ENCODE measurements at regions not wholly inside any gene's neighbourhood (a gene's known extent, or its start where the extent isn't known, plus 50 kb on each side); places are given as distances from the start of the nearest gene placed in this dataset.
"Not testable (repeated sequence)": the region's sequence is repeated elsewhere in the genome, so short reads cannot be mapped to it uniquely, and the experiment has no call there.

DNA sequence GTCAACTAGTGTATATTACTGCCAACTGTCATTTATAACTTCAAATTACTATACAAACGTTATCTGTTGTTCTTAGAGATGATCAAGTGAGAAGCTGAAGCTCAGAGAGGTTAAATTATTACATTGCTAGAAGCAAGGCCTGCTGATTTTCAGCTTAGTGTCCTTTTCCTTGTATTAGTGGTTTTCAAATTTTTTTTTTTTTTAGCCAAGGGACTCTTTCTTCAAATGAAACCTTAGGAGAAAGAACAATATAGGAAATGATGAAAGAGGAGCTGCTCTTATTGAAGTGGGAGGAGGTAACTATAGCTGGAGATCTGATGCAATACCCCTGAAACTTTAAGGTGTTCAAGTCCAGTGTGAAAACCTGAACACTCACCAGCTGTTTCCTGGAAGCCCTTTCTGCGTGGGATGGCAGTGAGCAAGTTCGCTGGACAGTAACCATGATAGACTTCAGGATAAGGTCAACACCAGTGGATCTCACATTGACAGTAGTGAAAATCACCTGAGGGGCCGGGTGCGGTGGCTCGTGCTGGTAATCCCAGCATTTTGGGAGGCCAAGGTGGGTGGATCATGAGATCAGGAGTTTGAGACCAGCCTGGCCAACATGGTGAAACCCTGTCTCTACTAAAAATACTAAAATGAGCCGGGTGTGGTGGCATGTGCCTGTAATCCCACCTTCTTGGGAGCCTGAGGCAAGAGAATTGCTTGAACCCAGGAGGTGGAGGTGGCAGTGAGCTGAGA is 376.2 kb downstream of the EDEM1 start:
- no peak for DNase-seq

DNA sequence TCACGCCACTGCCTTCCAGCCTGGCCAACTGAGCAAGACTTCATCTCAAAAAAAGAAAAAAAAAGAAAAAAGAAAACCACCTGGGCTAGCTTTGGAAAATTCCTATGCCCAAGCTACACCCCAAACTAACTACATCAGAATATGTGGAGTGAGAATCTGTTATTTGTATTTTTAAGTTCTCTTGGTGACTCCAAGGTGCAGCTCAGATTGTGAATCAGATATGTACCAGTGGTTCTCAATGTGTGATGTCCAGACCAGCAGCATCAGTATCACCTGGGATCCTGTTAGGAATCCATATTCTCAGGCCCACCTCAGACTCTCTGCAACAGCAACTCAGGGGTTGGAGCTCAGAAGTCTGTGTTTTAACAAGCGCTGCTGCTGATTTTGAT is 376.8 kb downstream of the EDEM1 start:
- no peak for DNase-seq

DNA sequence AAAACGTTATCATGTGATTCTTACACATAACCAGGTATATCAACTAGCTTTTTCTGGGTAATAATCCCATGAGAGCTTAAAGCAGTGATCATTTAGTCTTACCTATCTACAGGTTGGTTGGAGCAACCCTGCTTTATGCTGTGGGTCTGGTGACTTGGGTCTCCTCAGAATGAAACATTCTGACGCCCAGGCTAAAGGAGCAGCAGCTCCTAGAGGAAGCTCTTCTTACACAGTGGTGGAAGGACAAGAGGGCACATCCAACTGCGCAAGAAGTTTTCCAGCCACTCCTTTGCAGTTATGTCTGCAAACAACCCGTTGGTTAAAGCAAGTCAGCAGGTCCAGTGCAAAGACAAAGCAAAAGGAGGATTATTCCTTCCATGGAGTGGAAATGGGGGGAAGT is 377.5 kb downstream of the EDEM1 start:
- DNase-seq = no peak

DNA sequence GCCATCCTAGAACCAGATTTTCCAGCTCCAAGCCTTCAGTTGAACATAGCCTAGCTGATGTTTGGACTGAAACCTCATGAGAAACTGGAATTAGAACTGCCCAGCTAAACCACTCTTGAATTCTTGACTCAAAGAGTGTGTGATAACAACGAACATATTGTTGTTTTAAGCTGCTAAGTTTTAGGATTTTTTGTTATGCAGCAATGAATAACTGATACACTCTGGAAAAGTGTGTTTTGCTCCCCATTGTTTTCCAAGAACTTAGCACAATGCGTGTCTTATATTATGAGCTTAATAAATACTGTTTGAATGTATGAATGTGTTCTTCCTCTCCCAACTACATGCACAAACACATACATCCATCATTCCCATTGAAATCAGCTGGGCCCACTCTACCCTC is 379.6 kb downstream of the EDEM1 start:
- no peak for DNase-seq

DNA sequence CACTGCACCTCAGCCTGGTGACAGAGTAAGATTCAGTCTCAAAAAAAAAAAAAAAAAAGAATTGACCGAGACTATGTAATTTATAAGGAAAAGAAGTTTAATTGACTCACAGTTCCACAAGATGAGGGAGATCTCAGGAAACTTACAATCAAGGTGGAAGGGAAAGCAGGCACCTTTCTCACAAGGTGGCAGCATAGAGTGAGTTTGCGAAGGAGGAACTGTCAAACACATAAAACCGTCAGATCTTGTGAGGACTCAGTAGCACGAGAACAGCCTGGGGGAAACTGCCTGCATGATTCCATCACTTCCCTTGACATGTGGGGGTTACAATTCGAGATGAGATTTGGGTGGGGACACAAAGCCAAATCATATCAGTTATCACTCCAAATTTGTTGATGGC is 380.9 kb downstream of the EDEM1 start:
- no peak for DNase-seq

DNA sequence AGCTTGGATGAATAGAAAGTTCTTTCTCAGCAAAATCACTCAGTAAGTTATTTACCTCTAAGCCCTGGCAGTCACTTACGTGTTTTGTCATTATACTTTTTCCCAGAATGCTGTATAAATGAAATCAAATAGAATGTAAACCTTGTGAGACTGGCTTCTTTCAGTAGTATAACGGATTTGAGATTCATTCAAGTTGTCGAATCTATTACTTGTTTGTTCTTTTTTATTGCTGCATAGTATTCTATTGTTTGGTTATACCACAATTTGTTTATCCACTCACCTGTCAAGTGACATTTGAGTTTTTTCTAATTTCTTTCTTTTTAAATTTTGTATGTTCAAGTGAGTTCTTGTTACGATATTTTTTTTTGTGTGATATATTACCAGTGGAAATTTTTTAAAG is 381.6 kb downstream of the EDEM1 start:
- DNase-seq = no peak

DNA sequence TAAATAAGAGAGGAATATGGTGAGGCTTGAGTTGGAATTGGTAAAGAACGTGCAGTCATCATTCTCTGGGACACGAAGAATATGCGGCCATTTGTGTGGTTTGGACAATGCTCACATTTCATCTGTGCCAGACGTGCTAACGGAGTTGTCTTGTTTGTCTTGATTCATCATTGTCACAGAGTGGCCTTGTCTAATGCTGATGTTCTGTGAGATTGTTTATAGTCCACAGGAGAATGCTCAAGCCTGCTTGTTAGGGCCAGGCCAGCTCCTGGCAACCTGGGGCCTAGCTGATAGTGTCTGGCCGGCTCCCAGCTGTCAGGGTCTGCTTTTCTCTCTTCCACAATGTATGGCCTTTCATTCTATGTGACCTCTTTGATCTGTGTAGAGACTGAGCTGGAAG is 384.7 kb downstream of the EDEM1 start:
- no peak for DNase-seq

DNA sequence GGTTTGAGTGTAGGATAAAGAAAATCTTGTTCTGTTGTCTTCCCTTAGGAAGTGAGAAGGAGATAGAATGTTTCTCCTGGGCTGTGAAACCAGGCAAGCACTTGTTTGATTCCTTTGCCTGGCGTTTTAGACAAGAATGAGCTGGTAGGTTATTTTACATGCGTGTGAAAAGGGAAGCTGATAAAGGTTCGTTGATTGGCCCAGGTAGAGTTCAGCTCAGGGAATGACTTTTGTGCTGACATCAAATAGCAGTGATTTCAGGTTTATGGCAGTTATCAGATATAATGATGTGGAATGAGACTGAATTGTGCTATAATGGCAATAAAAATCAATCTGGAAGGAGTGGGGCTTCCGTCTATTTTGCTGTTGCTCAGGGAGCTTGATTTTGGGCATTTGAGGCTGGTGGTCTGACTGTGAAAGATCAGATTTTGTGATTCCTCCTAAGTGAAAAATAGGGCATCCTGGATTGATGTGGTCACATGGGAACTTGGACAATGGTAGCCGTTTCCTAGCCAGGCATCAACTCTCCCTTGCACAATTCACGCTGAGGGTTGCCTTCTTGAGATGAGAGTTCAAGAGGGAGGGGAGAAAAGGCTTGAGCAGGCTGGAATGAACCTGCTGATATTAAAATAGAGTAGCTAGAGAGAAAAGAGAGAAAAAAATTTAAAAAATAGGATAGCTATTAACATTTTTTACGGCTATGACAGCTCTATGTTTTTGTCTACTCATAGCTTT is 388.9 kb downstream of the EDEM1 start:
- DNase-seq = no peak

DNA sequence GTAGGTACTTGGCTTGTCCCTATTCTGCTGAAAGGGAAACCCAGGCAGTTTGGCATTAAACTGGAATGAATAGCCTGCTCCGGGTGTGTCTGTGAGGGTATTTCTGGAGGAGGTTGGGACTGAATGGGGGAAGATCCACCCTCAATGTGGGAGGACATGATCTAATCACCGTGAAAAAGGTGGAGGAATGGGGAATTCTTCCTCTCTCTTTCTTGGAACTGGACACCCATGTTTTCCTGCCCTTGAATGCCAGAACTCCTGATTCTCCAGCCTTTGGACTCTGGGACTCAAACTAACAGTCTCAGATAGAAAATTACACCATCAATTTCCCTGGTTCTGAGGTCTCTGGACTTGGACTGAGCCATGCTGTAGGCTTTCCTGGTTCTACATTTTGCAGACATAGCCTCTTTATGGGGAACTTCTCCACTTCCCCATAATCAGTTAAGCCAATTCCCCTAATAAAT is 391.7 kb downstream of the EDEM1 start:
- no peak for DNase-seq

DNA sequence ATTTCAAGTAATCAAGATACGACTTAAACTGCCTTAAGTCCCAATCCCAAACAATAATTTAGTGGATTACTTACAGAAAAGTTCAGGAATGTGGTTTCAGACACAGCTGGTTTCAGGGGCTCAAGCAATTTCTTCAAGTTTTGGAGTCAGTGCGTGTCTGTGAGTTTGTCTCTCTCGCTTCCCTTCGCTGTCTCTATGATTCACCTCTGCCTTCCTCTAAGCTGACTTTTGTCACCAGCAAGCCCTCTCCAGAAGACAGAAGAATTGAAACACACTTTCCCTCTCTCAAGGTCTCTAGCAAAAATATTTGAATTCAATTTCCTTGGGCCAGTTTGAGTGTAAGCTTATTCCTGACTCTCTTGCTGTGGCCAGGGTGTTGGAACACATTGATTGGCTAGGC is 392.4 kb downstream of the EDEM1 start:
- DNase-seq = no peak

DNA sequence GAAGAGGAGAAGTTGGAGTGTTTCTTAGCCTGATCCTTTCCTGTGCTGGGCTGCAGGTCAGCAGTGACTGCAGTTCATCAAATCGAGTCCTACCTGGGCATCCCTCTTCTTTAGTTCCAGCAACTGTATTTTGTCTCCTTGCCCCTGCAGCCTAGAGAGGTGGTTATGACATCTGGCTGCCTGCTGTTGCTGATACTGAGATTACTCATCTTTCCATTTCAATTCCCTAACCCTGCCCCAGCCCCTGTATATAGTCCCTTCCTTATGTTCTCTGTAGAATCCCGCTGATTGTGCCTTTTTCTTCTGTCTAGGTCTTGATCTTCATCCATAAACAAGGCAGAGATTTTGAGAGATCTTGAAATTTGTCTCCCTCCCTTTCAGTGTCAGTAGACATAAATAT is 393.3 kb downstream of the EDEM1 start:
- DNase-seq = no peak

DNA sequence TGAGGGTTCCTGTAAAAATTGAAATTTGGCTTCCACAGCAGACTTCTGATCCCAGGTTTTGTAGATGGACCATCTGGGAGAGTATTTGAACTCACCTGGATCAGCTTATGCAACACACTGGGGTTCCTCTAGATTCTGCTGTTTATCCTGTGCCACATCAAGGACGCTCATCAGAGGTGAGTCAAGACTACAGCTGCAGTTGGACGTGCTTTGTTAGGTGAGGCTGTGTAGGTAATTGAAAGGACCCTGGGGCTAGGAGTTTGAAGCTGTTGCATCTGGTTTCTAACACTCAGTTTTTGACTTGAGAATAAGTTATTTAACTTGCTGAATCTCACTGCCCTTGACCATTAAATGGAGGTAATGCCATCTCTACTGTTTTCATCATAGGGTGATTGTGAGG is 394.2 kb downstream of the EDEM1 start:
- no peak for DNase-seq

DNA sequence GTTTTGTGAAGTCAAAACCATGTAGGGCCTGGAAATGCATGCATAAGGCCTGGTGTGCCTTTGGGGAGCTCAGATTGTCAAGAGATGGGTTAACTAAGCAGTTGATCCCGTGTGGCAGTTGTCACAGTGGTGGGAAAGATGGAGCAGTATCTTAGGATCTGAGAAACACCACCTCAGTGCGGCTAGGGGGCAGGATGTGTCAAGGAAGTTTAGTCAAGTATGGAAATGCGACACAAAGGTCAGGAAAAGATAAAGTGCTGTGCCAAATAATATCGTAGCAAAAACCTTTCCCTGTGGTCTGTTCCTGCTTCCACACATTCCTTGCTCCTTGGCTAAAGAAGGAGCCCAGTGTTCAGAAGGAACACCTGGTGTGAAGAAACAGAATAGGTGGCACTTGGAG is 396.4 kb downstream of the EDEM1 start:
- DNase-seq = no peak

DNA sequence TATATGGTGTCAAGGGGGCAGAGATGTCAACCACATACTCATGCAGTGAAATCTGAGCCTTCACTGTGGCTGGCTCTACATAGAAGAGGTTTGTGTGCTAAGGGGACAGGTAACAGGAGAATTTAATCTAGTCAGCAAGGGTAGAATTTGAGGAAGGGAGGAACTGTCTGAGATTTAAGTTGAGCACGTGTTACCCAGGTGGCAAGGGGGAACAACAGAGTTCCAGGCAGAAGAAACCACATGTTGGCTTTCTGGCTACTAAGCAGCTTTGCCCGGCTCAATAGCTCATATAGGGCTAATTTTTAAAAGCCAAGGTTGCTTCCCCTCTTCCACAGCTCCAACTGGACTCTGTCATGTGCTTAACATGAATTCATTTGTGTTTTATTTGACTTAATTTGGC is 397.6 kb downstream of the EDEM1 start:
- no peak for DNase-seq

DNA sequence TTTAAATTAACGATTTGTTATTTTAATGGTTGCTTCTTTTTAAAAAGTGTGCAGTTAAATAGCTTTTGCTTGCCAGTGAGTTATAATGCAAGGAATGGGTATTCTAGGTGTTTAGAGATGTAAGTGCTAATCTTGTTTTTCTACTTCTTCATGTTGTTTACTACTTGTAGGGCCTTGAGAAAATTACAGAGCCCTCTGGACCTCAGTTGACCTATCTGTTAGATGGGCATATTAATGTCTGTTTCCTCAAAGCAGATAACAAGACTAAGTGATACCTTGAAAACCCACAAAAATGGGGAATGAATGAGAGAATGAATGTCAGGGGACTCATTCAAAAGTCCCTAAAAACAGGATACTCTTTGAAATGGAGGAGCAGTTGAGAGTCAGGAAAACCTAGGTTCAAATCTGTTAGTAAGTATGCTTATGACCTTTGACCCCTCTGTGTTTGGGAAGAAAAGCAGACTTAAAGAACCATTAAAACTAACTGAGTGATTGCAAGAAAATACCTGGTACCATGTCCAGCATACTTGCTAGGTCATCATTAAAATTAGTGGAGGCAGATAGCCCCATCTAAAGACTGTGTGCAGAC is 419.5 kb downstream of the EDEM1 start:
- DNase-seq = no peak

DNA sequence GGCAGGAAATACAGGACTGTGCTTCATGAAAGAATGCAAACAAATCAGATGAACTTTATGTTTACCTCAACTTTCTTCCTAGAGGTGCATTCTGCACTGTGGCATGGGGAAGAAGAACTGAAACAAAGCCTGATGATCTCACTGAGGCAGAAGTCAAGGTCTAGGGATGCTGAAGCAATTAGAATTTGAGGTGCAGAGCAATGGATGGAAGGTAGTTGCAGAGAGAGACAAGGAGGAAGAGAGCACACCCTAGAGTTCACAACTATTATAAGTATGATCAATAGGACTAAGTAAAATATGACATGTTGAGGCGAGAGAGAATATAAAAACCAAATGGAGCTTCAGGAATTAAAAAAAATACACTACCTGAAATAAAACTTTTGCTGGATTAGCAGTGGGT is 420.1 kb downstream of the EDEM1 start:
- no peak for DNase-seq

DNA sequence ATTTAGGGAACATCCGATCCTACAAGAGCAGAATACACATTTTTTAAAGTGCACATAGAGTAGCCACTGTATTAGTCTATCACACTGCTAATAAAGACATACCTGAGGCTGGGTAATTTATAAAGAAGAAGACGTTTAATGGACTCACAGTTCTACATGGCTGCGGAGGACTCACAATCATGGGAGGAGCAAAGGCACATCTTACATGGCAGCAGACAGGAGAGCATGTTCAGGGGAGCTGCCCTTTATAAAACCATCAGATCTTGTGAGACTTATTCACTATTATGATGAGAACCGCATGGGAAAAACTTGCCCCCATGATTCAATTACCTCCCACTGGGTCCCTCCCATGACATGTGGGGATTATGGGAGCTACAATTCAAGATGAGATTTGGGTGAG is 421.5 kb downstream of the EDEM1 start:
- DNase-seq = not testable (repeated sequence)

DNA sequence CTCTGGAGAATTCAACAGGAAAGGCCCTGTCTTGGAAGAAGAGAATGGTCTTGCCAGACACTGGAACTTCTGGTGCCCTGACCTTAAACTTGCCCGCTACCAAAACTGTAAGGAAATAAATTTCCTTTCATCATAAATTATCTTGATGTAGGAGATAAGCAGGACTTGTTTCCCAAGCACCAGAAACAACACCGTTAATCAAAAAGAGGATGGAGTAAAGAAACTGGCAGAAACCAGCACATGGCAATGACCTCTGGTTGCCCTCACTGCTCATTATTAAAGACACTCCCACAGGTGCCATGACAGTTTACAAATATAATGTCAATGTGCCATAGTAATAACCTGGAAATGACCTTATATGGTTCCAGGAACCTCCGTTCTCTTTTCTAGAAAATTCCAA is 426.1 kb downstream of the EDEM1 start:
- no peak for DNase-seq

DNA sequence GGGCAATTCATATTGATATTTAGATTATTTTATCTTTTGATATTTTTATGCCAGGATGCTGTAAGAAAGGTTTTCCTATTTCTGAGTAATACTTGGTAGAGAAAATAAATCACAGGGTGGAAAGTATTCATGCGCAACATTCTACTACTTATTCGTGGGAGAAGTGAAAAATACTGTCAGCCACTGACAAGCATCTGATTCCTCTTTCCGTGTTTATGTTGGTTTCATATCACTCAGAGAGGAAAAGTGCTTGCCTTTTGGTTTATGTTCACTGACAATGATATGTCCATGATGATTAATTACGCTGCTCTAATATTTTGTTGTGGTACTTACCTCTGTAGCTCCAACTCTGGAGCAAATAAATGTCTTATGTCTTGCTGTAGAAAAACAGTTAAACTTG is 429.4 kb downstream of the EDEM1 start:
- DNase-seq = no peak

DNA sequence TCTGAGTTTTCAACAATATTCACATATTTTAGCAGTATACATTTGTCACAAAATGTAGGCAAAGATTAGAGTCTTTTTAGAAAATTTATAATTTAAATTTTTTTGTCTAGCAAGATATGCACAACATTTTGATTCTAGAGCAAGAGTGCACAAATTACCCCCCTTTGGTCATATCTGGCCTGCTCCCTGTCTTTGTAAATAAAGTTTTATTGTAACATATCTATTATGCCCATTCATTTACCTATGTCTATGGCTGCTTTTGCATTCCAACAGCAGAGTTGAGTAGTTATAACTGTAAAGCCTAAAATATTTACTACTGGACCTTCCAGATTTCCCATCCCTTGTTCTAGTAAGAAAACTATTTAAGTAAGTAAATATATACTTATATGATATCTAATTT is 430.7 kb downstream of the EDEM1 start:
- DNase-seq = no peak

DNA sequence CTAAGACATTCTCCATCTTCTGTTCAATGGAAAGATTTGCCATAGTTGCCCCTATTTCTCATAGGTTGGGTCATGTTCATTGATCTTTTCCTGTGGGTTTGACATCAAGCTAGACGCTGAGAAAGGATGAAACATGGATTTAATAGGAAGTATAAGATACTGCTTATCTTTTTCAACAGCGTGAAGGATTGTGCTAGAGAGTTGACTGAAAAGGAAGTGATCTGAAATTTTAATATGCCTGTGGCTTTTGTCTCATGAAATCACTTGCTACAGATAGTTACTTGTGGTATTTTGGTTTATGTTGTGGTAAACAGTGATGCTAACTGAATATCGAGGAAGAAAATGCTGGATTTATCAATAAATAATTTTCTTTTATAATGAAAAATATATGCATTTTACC is 442.9 kb downstream of the EDEM1 start:
- no peak for DNase-seq

DNA sequence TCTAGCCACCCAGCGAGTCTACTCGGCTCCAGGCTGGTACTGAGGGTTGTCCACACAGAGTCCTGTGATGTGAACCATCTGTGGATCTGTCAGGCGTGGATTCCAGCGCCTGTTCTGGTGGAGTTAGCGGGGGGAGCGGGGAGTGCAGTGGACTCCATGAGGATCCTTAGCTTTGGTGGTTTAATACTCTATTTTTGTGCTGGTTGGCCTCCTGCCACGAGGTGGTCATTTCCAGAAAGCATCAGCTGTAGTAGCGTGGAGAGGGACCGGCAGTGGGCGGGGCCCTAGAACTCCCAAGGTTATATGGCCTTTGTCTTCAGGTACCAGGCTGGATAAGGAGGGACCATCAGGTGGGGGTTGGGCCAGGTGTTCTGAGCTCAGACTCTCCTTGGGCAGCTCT is 446.5 kb downstream of the EDEM1 start:
- DNase-seq = no peak

DNA sequence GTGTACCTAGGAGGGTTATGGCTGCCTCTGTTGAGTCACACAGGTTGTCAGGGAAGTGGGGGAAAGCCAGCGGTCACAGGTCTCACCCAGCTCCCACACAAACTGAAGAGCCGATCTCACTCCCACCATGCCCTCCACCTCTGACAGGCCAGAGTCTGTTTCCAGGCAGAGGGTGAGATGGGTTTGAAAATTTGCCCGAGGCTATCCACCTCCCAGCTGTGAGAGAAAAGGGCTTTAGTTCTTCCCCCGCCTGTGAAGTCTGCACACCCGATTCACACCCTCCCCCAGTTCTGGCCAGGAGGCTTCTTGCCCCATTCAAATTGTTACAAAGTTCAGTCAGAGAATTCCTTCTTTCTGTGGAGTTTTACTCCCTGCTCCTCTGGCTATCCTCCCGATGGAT is 446.9 kb downstream of the EDEM1 start:
- DNase-seq = no peak

DNA sequence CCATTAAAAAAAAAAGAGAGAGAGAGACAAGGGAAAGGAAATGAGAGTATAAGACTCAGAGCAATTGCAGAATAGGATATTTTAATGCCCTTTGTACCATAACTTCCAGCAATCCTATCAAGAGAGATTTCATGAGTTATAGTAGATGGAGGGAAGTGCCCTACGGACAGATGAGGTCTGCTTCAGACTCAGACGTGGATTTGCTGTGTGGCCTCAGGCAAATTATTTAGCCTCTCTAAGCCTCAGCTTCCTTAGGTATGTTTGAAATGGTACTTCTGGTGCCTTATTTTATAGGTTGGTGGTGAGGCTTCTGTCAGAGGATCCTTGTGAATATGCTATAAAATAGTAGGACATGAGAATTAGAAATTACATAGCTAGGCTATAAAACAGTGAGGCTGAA is 448.2 kb downstream of the EDEM1 start:
- no peak for DNase-seq

All from stimulated activated CD4-positive, alpha-beta T cell treated with anti-CD3 and anti-CD28 coated beads, Interleukin-1b, Interleukin-23, amount 100 ng/mL, for 48 hours (primary cell).